ENCODE measurements at regions not wholly inside any gene's neighbourhood (a gene's known extent, or its start where the extent isn't known, plus 50 kb on each side); places are given as distances from the start of the nearest gene placed in this dataset.

DNA sequence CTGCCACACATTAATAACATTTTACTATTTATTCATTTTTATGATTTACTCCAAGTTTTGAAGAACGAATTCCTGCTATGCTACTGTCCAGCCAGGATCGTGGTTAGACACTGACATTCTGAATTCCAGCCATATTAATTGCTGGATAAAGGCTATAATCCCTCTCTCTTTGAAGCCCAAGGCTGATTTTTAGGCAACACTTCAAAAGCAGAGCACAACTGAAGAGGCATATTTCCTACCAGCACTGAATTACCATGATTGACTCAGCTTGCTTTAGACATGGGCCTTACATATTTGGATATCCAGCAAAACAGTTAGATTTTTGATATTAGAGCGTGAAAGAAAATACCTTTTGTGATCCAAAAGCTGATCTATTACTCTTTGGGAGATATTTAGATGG, 205.0 kb downstream of the ZIC1 start:
- TF ChIP-seq NFE2L2 (conservative IDR thresholded peaks at IDR 0.05; ENCODE audit: low read length): no peak
- TF ChIP-seq RAD21 (conservative IDR thresholded peaks at IDR 0.05 in 1 of 2, IDR thresholded peaks at IDR 0.05 in 1 of 2): no peak
- TF ChIP-seq EP300 (IDR thresholded peaks at IDR 0.05): no peak
- TF ChIP-seq, protein P1, sequence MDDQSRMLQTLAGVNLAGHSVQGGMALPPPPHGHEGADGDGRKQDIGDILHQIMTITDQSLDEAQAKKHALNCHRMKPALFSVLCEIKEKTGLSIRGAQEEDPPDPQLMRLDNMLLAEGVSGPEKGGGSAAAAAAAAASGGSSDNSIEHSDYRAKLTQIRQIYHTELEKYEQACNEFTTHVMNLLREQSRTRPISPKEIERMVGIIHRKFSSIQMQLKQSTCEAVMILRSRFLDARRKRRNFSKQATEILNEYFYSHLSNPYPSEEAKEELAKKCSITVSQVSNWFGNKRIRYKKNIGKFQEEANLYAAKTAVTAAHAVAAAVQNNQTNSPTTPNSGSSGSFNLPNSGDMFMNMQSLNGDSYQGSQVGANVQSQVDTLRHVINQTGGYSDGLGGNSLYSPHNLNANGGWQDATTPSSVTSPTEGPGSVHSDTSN (IDR thresholded peaks at IDR 0.05): no peak
- TF ChIP-seq, protein P2, sequence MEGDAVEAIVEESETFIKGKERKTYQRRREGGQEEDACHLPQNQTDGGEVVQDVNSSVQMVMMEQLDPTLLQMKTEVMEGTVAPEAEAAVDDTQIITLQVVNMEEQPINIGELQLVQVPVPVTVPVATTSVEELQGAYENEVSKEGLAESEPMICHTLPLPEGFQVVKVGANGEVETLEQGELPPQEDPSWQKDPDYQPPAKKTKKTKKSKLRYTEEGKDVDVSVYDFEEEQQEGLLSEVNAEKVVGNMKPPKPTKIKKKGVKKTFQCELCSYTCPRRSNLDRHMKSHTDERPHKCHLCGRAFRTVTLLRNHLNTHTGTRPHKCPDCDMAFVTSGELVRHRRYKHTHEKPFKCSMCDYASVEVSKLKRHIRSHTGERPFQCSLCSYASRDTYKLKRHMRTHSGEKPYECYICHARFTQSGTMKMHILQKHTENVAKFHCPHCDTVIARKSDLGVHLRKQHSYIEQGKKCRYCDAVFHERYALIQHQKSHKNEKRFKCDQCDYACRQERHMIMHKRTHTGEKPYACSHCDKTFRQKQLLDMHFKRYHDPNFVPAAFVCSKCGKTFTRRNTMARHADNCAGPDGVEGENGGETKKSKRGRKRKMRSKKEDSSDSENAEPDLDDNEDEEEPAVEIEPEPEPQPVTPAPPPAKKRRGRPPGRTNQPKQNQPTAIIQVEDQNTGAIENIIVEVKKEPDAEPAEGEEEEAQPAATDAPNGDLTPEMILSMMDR (IDR thresholded peaks at IDR 0.05): no peak
- TF ChIP-seq, protein P3, sequence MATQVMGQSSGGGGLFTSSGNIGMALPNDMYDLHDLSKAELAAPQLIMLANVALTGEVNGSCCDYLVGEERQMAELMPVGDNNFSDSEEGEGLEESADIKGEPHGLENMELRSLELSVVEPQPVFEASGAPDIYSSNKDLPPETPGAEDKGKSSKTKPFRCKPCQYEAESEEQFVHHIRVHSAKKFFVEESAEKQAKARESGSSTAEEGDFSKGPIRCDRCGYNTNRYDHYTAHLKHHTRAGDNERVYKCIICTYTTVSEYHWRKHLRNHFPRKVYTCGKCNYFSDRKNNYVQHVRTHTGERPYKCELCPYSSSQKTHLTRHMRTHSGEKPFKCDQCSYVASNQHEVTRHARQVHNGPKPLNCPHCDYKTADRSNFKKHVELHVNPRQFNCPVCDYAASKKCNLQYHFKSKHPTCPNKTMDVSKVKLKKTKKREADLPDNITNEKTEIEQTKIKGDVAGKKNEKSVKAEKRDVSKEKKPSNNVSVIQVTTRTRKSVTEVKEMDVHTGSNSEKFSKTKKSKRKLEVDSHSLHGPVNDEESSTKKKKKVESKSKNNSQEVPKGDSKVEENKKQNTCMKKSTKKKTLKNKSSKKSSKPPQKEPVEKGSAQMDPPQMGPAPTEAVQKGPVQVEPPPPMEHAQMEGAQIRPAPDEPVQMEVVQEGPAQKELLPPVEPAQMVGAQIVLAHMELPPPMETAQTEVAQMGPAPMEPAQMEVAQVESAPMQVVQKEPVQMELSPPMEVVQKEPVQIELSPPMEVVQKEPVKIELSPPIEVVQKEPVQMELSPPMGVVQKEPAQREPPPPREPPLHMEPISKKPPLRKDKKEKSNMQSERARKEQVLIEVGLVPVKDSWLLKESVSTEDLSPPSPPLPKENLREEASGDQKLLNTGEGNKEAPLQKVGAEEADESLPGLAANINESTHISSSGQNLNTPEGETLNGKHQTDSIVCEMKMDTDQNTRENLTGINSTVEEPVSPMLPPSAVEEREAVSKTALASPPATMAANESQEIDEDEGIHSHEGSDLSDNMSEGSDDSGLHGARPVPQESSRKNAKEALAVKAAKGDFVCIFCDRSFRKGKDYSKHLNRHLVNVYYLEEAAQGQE (IDR thresholded peaks at IDR 0.05): no peak
- no peak for TF ChIP-seq HOXA7 (CRISPR knock-in tag; IDR thresholded peaks at IDR 0.05)
- no peak for TF ChIP-seq MAZ (IDR thresholded peaks at IDR 0.05; ENCODE audit: borderline replicate concordance, low read depth, low read length)
- no peak for TF ChIP-seq ZC3H11A (IDR thresholded peaks at IDR 0.05)
- TF ChIP-seq HDAC2 (IDR thresholded peaks at IDR 0.05): no peak
- no peak for TF ChIP-seq HEYL (CRISPR knock-in tag; IDR thresholded peaks at IDR 0.05)
- TF ChIP-seq, protein P4, sequence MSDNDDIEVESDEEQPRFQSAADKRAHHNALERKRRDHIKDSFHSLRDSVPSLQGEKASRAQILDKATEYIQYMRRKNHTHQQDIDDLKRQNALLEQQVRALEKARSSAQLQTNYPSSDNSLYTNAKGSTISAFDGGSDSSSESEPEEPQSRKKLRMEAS (IDR thresholded peaks at IDR 0.05): no peak
- no peak for TF ChIP-seq RNF2 (IDR thresholded peaks at IDR 0.05; ENCODE audit: borderline replicate concordance, low read depth)
- TF ChIP-seq SMC3 (IDR thresholded peaks at IDR 0.05): no peak
